GM12878 (cell line): ENCODE measurements at regions not wholly inside any gene's neighbourhood (a gene's known extent, or its start where the extent isn't known, plus 50 kb on each side); places are given as distances from the start of the nearest gene placed in this dataset.

Source experiments
- ATAC-seq: fragments of 200-7000 bp; cut with Tn5 transposase; 3 replicates; pipeline ENCODE4 v1.9.1; 2020; ENCODE audit warnings: mild to moderate bottlenecking, moderate library complexity
- BruUV-seq: library from RNA; stranded (reverse); fragments of 400-500 nt; replicated peaks from 2 replicates; lab custom pipeline; 2021; lab: Mats Ljungman, UMichigan
- CTCF ChIA-PET: fragments of 300-600 bp; sonication (Branson Sonifier 250); formaldehyde crosslinking; extraction: SDS; loops from one replicate; lab custom pipeline; 2021; ENCODE audit warnings: inconsistent platforms; lab: Yijun Ruan, JAX
- POLR2A ChIA-PET: fragments of 350-600 bp; formaldehyde crosslinking; extraction: SDS; loops from one replicate; lab custom pipeline; 2021; ENCODE audit warnings: inconsistent platforms; lab: Charles Lee
- RAD21 ChIA-PET: fragments of 300-600 bp; sonication (Branson Sonifier 250); formaldehyde crosslinking; loops from one replicate; lab custom pipeline; 2023; ENCODE audit warnings: antibody characterized with exemption; ENCODE audit not compliant: unreplicated experiment; lab: Charles Lee
- SMC1A ChIA-PET: fragments of 300-600 bp; sonication (Branson Sonifier 250); formaldehyde crosslinking; loops from one replicate; lab custom pipeline; 2023; ENCODE audit not compliant: unreplicated experiment, uncharacterized antibody; lab: Charles Lee
- DNase-seq: peaks from one replicate; pipeline ENCODE4 v3.0.0-alpha.2; 2011; ENCODE audit warnings: low read depth, low spot score
- FAIRE-seq: peaks from 3 replicates; lab custom pipeline; 2011; peaks lifted over from hg19 to GRCh38; lab: Jason Lieb, UNC
- H2AFZ ChIP-seq: 2 replicates; pipeline ENCODE4 v1.6.0; 2011; ENCODE audit warnings: low read depth, low read length, control low read depth; ENCODE audit not compliant: control insufficient read depth
- H3K27ac ChIP-seq: 2 replicates; pipeline ENCODE4 v1.5.1; 2011; ENCODE audit warnings: control low read depth; ENCODE audit not compliant: control insufficient read depth, insufficient read depth
- H3K27me3 ChIP-seq, 2 experiments: replicated peaks in 1 of 2; 2 replicates each; pipeline versions ENCODE4 v1.6.0 to v1.6.1; 2011; ENCODE audit warnings: low read length in 1 of 2; ENCODE audit not compliant: control insufficient read depth in 2 of 2, insufficient read depth in 2 of 2
- H3K36me3 ChIP-seq, 2 experiments: 2 replicates each; pipeline ENCODE4 v1.5.1; 2011; ENCODE audit warnings: low read length in 1 of 2; ENCODE audit not compliant: control insufficient read depth in 2 of 2, insufficient read depth in 2 of 2
- H3K4me1 ChIP-seq: 2 replicates; pipeline ENCODE4 v1.6.1; 2011; ENCODE audit warnings: mild to moderate bottlenecking, low read length, moderate library complexity, mixed read lengths; ENCODE audit not compliant: control insufficient read depth, insufficient read depth
- H3K4me2 ChIP-seq: 2 replicates; pipeline ENCODE4 v1.6.0; 2011; ENCODE audit warnings: control low read depth; ENCODE audit not compliant: control insufficient read depth, insufficient read depth
- H3K4me3 ChIP-seq: fragments of 200-600 bp; sonication (generic); 2 replicates; pipeline ENCODE4 v1.5.1; 2016
- H3K79me2 ChIP-seq: 2 replicates; pipeline ENCODE4 v1.6.0; 2011; ENCODE audit warnings: low read length; ENCODE audit not compliant: control insufficient read depth, insufficient read depth
- H3K9ac ChIP-seq: 2 replicates; pipeline ENCODE4 v1.8.0; 2011; ENCODE audit warnings: low read length, control low read depth, mixed read lengths; ENCODE audit not compliant: control insufficient read depth, insufficient read depth
- H3K9me3 ChIP-seq: replicated peaks from 3 replicates; pipeline ENCODE4 v1.5.1; 2011; ENCODE audit warnings: mild to moderate bottlenecking, low read length; ENCODE audit not compliant: control insufficient read depth, insufficient read depth
- H4K20me1 ChIP-seq: 2 replicates; pipeline ENCODE4 v1.6.0; 2011; ENCODE audit not compliant: control insufficient read depth, insufficient read depth
- HDAC2 ChIP-seq: fragments of 200-600 bp; sonication (generic); IDR thresholded peaks from 2 replicates; pipeline ENCODE4 v1.6.1; 2017
- KAT2A ChIP-seq: conservative IDR thresholded peaks from 2 replicates; pipeline ENCODE4 v1.6.1; 2011; ENCODE audit warnings: low read depth, low read length; ENCODE audit not compliant: control insufficient read depth
- MEF2B ChIP-seq: fragments of 450-650 bp; IDR thresholded peaks from 2 replicates; pipeline ENCODE4 v1.6.1; 2018; ENCODE audit warnings: mild to moderate bottlenecking, moderate library complexity; ENCODE audit not compliant: partially characterized antibody, poor library complexity, severe bottlenecking
- MYC ChIP-seq: IDR thresholded peaks from 2 replicates; pipeline ENCODE4 v1.6.1; 2011; ENCODE audit warnings: mild to moderate bottlenecking, low read length, moderate library complexity, inconsistent platforms; ENCODE audit not compliant: insufficient read depth, insufficient replicate concordance, insufficient read length, severe bottlenecking
- NRF1 ChIP-seq: conservative IDR thresholded peaks from 2 replicates; pipeline ENCODE4 v1.6.1; 2011; ENCODE audit warnings: mild to moderate bottlenecking, low read depth, low read length, improper control_type of control experiment
- RB1 ChIP-seq: fragments of 450-650 bp; formaldehyde crosslinking; IDR thresholded peaks from 2 replicates; pipeline ENCODE4 v1.6.1; 2017; ENCODE audit warnings: mild to moderate bottlenecking, borderline replicate concordance
- RCOR1 ChIP-seq: conservative IDR thresholded peaks from 2 replicates; pipeline ENCODE4 v1.6.1; 2012; ENCODE audit warnings: low read depth, low read length, improper control_type of control experiment
- RFX5 ChIP-seq: IDR thresholded peaks from 2 replicates; pipeline ENCODE4 v1.6.1; 2011; ENCODE audit warnings: low read depth, low read length, improper control_type of control experiment
- TARDBP ChIP-seq: IDR thresholded peaks from 2 replicates; pipeline ENCODE4 v1.6.1; 2016; ENCODE audit warnings: borderline replicate concordance
- WGBS: methylation state at CpG from one replicate; pipeline ENCODE4 v1.1.6; 2016; ENCODE audit warnings: low lambda C conversion rate; ENCODE audit not compliant: insufficient replicate concordance, insufficient coverage; ENCODE audit errors: missing lambda C conversion rate; 5-methylcytosine and 5-hydroxymethylcytosine counted together
- in situ Hi-C: fragments of 300-500 bp; cut with MboI; formaldehyde crosslinking; loops from 9 replicates; pipeline ENCODE4 v1.14.3; 2018; ENCODE audit warnings: mixed read lengths
- intact Hi-C: fragments of 100-400 bp; cut with micrococcal nuclease; formaldehyde crosslinking; loops from one replicate; pipeline ENCODE4 v1.14.2; 2022; ENCODE audit not compliant: unreplicated experiment
- TF ChIP-seq, protein P1 (sequence below): IDR thresholded peaks from 2 replicates; pipeline ENCODE4 v1.6.1; 2012; ENCODE audit warnings: improper control_type of control experiment, low read depth, low read length; ENCODE audit not compliant: insufficient replicate concordance
- TF ChIP-seq, protein P2 (sequence below): fragments of 450-650 bp; IDR thresholded peaks from 2 replicates; pipeline ENCODE4 v1.6.1; 2018; ENCODE audit warnings: borderline replicate concordance, mild to moderate bottlenecking; ENCODE audit not compliant: partially characterized antibody
- TF ChIP-seq, protein P3 (sequence below): IDR thresholded peaks from 2 replicates; pipeline ENCODE4 v1.6.1; 2012; ENCODE audit warnings: mild to moderate bottlenecking, low read depth, low read length

- TF ChIP-seq, protein P1, sequence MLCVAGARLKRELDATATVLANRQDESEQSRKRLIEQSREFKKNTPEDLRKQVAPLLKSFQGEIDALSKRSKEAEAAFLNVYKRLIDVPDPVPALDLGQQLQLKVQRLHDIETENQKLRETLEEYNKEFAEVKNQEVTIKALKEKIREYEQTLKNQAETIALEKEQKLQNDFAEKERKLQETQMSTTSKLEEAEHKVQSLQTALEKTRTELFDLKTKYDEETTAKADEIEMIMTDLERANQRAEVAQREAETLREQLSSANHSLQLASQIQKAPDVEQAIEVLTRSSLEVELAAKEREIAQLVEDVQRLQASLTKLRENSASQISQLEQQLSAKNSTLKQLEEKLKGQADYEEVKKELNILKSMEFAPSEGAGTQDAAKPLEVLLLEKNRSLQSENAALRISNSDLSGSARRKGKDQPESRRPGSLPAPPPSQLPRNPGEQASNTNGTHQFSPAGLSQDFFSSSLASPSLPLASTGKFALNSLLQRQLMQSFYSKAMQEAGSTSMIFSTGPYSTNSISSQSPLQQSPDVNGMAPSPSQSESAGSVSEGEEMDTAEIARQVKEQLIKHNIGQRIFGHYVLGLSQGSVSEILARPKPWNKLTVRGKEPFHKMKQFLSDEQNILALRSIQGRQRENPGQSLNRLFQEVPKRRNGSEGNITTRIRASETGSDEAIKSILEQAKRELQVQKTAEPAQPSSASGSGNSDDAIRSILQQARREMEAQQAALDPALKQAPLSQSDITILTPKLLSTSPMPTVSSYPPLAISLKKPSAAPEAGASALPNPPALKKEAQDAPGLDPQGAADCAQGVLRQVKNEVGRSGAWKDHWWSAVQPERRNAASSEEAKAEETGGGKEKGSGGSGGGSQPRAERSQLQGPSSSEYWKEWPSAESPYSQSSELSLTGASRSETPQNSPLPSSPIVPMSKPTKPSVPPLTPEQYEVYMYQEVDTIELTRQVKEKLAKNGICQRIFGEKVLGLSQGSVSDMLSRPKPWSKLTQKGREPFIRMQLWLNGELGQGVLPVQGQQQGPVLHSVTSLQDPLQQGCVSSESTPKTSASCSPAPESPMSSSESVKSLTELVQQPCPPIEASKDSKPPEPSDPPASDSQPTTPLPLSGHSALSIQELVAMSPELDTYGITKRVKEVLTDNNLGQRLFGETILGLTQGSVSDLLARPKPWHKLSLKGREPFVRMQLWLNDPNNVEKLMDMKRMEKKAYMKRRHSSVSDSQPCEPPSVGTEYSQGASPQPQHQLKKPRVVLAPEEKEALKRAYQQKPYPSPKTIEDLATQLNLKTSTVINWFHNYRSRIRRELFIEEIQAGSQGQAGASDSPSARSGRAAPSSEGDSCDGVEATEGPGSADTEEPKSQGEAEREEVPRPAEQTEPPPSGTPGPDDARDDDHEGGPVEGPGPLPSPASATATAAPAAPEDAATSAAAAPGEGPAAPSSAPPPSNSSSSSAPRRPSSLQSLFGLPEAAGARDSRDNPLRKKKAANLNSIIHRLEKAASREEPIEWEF: no peak
- TF ChIP-seq, protein P2, sequence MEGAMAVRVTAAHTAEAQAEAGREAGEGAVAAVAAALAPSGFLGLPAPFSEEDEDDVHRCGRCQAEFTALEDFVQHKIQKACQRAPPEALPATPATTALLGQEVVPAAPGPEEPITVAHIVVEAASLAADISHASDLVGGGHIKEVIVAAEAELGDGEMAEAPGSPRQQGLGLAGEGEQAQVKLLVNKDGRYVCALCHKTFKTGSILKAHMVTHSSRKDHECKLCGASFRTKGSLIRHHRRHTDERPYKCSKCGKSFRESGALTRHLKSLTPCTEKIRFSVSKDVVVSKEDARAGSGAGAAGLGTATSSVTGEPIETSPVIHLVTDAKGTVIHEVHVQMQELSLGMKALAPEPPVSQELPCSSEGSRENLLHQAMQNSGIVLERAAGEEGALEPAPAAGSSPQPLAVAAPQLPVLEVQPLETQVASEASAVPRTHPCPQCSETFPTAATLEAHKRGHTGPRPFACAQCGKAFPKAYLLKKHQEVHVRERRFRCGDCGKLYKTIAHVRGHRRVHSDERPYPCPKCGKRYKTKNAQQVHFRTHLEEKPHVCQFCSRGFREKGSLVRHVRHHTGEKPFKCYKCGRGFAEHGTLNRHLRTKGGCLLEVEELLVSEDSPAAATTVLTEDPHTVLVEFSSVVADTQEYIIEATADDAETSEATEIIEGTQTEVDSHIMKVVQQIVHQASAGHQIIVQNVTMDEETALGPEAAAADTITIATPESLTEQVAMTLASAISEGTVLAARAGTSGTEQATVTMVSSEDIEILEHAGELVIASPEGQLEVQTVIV: no peak
- TF ChIP-seq RFX5 (no peak), MEF2B (no peak)
- TF ChIP-seq, all 136 proteins: peak for 0
These were observed 526.6 kb upstream of the IRAK1BP1 start (continued) for GRCh38 chr6:78340755-78341154.

DNA sequence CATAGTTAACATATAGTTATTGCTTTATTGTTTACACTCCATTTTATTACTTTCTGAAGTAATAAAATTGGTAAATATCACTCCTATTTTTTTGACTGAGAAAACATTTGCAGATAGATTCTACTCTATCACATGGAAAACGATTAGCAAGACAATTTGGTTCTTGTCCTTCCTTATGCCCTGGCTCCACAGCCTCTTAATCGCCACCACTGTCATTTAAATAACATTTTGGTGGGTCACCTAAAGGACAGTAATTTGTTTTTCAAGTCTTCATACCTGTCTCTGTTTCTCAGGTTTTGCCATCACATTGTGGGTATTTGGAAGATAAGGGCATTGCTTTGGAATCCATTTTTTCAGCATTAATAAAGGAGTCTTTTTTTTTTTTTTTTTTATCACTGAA is 521.5 kb upstream of the IRAK1BP1 start:
- Histone ChIP-seq H3K36me3 (no peaks in the 10 kb centered on the region), H3K9me3 (no peaks in the 10 kb centered on the region), H4K20me1 (no peaks in the 10 kb centered on the region), H3K4me3 (no peak overlapping the region), H3K27ac (no peak overlapping the region), H3K4me1 (no peaks in the 10 kb centered on the region), H2AFZ (no peak overlapping the region), H3K79me2 (no peaks in the 10 kb centered on the region), H3K4me2 (no peak overlapping the region), H3K9ac (no peak overlapping the region), H3K27me3 (no peaks in the 10 kb centered on the region)
- ChIA-PET CTCF (no interaction called here), RAD21 (no interaction called here), SMC1A (no interaction called here), POLR2A (no interaction called here)
- DNase-seq (no peak), FAIRE-seq (no peak), ATAC-seq (no peak)
- intact Hi-C loops (no loop called here), in situ Hi-C loops (no loop called here)
- 0% methylated on average over 2 of the region's 2 CpGs for WGBS
- BruUV-seq: no TSS peak
- TF ChIP-seq TARDBP (no peak), NRF1 (no peak), RB1 (no peak), MYC (no peak), KAT2A (no peak), HDAC2 (no peak), RCOR1 (no peak)
- TF ChIP-seq, protein P3, sequence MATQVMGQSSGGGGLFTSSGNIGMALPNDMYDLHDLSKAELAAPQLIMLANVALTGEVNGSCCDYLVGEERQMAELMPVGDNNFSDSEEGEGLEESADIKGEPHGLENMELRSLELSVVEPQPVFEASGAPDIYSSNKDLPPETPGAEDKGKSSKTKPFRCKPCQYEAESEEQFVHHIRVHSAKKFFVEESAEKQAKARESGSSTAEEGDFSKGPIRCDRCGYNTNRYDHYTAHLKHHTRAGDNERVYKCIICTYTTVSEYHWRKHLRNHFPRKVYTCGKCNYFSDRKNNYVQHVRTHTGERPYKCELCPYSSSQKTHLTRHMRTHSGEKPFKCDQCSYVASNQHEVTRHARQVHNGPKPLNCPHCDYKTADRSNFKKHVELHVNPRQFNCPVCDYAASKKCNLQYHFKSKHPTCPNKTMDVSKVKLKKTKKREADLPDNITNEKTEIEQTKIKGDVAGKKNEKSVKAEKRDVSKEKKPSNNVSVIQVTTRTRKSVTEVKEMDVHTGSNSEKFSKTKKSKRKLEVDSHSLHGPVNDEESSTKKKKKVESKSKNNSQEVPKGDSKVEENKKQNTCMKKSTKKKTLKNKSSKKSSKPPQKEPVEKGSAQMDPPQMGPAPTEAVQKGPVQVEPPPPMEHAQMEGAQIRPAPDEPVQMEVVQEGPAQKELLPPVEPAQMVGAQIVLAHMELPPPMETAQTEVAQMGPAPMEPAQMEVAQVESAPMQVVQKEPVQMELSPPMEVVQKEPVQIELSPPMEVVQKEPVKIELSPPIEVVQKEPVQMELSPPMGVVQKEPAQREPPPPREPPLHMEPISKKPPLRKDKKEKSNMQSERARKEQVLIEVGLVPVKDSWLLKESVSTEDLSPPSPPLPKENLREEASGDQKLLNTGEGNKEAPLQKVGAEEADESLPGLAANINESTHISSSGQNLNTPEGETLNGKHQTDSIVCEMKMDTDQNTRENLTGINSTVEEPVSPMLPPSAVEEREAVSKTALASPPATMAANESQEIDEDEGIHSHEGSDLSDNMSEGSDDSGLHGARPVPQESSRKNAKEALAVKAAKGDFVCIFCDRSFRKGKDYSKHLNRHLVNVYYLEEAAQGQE: no peak
